Gastroesophageal sphincter (tissue), 3 donors: ENCODE measurements at regions not wholly inside any gene's neighbourhood (a gene's known extent, or its start where the extent isn't known, plus 50 kb on each side); places are given as distances from the start of the nearest gene placed in this dataset.

ENCODE experiments used
- EP300 ChIP-seq: sonication (generic); formaldehyde crosslinking; IDR thresholded peaks from one replicate; pipeline ENCODE4 v1.6.1; 2017; ENCODE audit warnings: antibody characterized with exemption, mild to moderate bottlenecking
- POLR2A ChIP-seq, 2 donors: fragments of 450-650 bp; IDR thresholded peaks; one replicate each; pipeline ENCODE4 v1.6.1; 2017; ENCODE audit warnings: antibody characterized with exemption in 2 of 2, mild to moderate bottlenecking in 2 of 2, moderate library complexity in 1 of 2
- POLR2AphosphoS5 ChIP-seq: sonication (generic); formaldehyde crosslinking; IDR thresholded peaks from one replicate; pipeline ENCODE4 v1.6.1; 2017; ENCODE audit warnings: antibody characterized with exemption
- TF ChIP-seq, protein P1 (sequence below), 4 experiments: fragments of 200-600 bp in 2 of 4; fragments of 450-650 bp in 2 of 4; sonication (generic) in 1 of 4; IDR thresholded peaks; one replicate each; pipeline ENCODE4 v1.5.1; 2017 to 2019; ENCODE audit warnings: antibody characterized with exemption in 4 of 4, mild to moderate bottlenecking in 2 of 4, moderate library complexity in 2 of 4

DNA sequence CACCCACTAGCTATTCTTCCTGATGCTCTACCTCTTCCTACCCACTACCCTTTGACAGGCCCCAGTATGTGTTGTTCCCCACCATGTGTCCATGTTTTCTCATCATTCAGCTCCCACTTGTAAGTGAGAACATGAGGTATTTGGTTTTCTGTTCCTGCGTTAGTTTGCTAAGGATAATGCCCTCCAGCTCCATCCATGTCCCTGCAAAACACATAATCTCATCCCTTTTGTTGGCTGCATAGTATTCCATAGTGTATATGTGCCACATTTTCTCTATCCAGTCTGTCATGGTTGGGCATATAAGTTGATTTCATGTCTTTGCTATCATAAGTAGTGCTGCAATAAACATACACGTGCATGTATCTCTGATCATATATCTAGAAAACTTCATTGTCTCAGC, 218.3 kb upstream of the STXBP5 start:
- TF ChIP-seq, protein P1, sequence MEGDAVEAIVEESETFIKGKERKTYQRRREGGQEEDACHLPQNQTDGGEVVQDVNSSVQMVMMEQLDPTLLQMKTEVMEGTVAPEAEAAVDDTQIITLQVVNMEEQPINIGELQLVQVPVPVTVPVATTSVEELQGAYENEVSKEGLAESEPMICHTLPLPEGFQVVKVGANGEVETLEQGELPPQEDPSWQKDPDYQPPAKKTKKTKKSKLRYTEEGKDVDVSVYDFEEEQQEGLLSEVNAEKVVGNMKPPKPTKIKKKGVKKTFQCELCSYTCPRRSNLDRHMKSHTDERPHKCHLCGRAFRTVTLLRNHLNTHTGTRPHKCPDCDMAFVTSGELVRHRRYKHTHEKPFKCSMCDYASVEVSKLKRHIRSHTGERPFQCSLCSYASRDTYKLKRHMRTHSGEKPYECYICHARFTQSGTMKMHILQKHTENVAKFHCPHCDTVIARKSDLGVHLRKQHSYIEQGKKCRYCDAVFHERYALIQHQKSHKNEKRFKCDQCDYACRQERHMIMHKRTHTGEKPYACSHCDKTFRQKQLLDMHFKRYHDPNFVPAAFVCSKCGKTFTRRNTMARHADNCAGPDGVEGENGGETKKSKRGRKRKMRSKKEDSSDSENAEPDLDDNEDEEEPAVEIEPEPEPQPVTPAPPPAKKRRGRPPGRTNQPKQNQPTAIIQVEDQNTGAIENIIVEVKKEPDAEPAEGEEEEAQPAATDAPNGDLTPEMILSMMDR (IDR thresholded peaks at IDR 0.05): no peak
- TF ChIP-seq EP300: no peak
- no peak for TF ChIP-seq POLR2AphosphoS5
- no peak for TF ChIP-seq POLR2A (IDR thresholded peaks at IDR 0.05)
